ENCODE measurements at regions not wholly inside any gene's neighbourhood (a gene's known extent, or its start where the extent isn't known, plus 50 kb on each side); places are given as distances from the start of the nearest gene placed in this dataset.

- Histone ChIP-seq H3K27me3 (ENCODE audit: insufficient read depth) (no peaks in the 10 kb centered on the region), H3K4me2 (no peak overlapping the region), H3F3A (replicated peaks; ENCODE audit: low read depth) (no peaks in the 10 kb centered on the region), H3K27ac (ENCODE audit: low read depth) (no peak overlapping the region), H4K20me1 (replicated peaks; ENCODE audit: insufficient read depth) (no peaks in the 10 kb centered on the region), H3K36me3 (ENCODE audit: insufficient read depth) (no peaks in the 10 kb centered on the region), H3K4me3 (no peak overlapping the region), H2AFZ (no peak overlapping the region), H3K79me2 (replicated peaks; ENCODE audit: insufficient read depth) (no peaks in the 10 kb centered on the region), H3K9me2 (ENCODE audit: insufficient read depth) (no peaks in the 10 kb centered on the region), H3K4me1 (ENCODE audit: insufficient read depth) (no peaks in the 10 kb centered on the region)
- H3K36me3 Mint-ChIP-seq (ENCODE audit: low read depth): peaks cover 3% of the 10 kb centered on the region; the same call in 1 of the 3 replicates
- ATAC-seq (no peak), DNase-seq (ENCODE audit: low spot score) (no peak)
- TF ChIP-seq, protein P1, sequence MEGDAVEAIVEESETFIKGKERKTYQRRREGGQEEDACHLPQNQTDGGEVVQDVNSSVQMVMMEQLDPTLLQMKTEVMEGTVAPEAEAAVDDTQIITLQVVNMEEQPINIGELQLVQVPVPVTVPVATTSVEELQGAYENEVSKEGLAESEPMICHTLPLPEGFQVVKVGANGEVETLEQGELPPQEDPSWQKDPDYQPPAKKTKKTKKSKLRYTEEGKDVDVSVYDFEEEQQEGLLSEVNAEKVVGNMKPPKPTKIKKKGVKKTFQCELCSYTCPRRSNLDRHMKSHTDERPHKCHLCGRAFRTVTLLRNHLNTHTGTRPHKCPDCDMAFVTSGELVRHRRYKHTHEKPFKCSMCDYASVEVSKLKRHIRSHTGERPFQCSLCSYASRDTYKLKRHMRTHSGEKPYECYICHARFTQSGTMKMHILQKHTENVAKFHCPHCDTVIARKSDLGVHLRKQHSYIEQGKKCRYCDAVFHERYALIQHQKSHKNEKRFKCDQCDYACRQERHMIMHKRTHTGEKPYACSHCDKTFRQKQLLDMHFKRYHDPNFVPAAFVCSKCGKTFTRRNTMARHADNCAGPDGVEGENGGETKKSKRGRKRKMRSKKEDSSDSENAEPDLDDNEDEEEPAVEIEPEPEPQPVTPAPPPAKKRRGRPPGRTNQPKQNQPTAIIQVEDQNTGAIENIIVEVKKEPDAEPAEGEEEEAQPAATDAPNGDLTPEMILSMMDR (conservative IDR thresholded peaks at IDR 0.05; ENCODE audit: low read depth in 2 of 2): no peak
- no peak for TF ChIP-seq ZNF331 (CRISPR knock-in tag; IDR thresholded peaks at IDR 0.05; ENCODE audit: low read depth)
- TF ChIP-seq, protein P2, sequence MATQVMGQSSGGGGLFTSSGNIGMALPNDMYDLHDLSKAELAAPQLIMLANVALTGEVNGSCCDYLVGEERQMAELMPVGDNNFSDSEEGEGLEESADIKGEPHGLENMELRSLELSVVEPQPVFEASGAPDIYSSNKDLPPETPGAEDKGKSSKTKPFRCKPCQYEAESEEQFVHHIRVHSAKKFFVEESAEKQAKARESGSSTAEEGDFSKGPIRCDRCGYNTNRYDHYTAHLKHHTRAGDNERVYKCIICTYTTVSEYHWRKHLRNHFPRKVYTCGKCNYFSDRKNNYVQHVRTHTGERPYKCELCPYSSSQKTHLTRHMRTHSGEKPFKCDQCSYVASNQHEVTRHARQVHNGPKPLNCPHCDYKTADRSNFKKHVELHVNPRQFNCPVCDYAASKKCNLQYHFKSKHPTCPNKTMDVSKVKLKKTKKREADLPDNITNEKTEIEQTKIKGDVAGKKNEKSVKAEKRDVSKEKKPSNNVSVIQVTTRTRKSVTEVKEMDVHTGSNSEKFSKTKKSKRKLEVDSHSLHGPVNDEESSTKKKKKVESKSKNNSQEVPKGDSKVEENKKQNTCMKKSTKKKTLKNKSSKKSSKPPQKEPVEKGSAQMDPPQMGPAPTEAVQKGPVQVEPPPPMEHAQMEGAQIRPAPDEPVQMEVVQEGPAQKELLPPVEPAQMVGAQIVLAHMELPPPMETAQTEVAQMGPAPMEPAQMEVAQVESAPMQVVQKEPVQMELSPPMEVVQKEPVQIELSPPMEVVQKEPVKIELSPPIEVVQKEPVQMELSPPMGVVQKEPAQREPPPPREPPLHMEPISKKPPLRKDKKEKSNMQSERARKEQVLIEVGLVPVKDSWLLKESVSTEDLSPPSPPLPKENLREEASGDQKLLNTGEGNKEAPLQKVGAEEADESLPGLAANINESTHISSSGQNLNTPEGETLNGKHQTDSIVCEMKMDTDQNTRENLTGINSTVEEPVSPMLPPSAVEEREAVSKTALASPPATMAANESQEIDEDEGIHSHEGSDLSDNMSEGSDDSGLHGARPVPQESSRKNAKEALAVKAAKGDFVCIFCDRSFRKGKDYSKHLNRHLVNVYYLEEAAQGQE (IDR thresholded peaks at IDR 0.05; ENCODE audit: unreplicated experiment): no peak
- TF ChIP-seq ZNF114 (CRISPR knock-in tag; IDR thresholded peaks at IDR 0.05): no peak
- no peak for TF ChIP-seq POLR2AphosphoS5 (IDR thresholded peaks at IDR 0.05; ENCODE audit: low read depth)
- no peak for TF ChIP-seq JUNB (IDR thresholded peaks at IDR 0.05; ENCODE audit: unreplicated experiment)
- TF ChIP-seq ZNF462 (CRISPR knock-in tag; IDR thresholded peaks at IDR 0.05): no peak
- no peak for TF ChIP-seq NANOG (IDR thresholded peaks at IDR 0.05; ENCODE audit: borderline replicate concordance)
- TF ChIP-seq CREB1 (CRISPR knock-in tag; IDR thresholded peaks at IDR 0.05; ENCODE audit: low read depth): no peak
- TF ChIP-seq EZH2phosphoT487 (IDR thresholded peaks at IDR 0.05; ENCODE audit: unreplicated experiment): no peak
- TF ChIP-seq ETS1 (IDR thresholded peaks at IDR 0.05): no peak
- no peak for TF ChIP-seq STAT1 (IDR thresholded peaks at IDR 0.05; ENCODE audit: unreplicated experiment)
- no peak for TF ChIP-seq EZH2 (IDR thresholded peaks at IDR 0.05; ENCODE audit: low read depth, unreplicated experiment)
- H3K27me3 Mint-ChIP-seq (ENCODE audit: insufficient read depth, low read depth, poor library complexity): peaks cover 1% of the 10 kb centered on the region
- H3K4me3 Mint-ChIP-seq: no peak overlapping the region
- H3K4me1 Mint-ChIP-seq: no peaks in the 10 kb centered on the region
- no peaks in the 10 kb centered on the region for H3K9me3 Mint-ChIP-seq
- H3K27ac Mint-ChIP-seq: no peak overlapping the region
Measured at GRCh38 chr2:70011786-70012185, 50.4 kb upstream of the ASPRV1 start.
